Tibial nerve (tissue), 4 donors: ENCODE measurements at regions not wholly inside any gene's neighbourhood (a gene's known extent, or its start where the extent isn't known, plus 50 kb on each side); places are given as distances from the start of the nearest gene placed in this dataset.

Experiments
- DNase-seq, 2 donors: peaks; one replicate each; pipeline ENCODE4 v3.0.0-alpha.2; 2019; ENCODE audit warnings: low spot score in 2 of 2
- H3K27ac ChIP-seq, 4 donors: fragments of 200-600 bp; sonication (generic) in 3 of 4; one replicate each; pipeline ENCODE4 v1.5.1; 2017 to 2019; ENCODE audit warnings: mild to moderate bottlenecking in 1 of 4
- H3K27me3 ChIP-seq, 2 donors: fragments of 200-600 bp; sonication (generic) in 1 of 2; one replicate each; pipeline versions ENCODE4 v1.5.1 to v1.6.0; 2017 to 2019
- H3K36me3 ChIP-seq, 3 donors: fragments of 200-600 bp; sonication (generic); one replicate each; pipeline ENCODE4 v1.5.1; 2018 to 2019
- H3K4me1 ChIP-seq, 4 donors: fragments of 200-600 bp; sonication (generic) in 3 of 4; one replicate each; pipeline ENCODE4 v1.5.1; 2017 to 2019
- H3K4me3 ChIP-seq, 4 donors: fragments of 200-600 bp; sonication (generic) in 3 of 4; one replicate each; pipeline ENCODE4 v1.5.1; 2017 to 2019; ENCODE audit warnings: mild to moderate bottlenecking in 1 of 4, moderate library complexity in 1 of 4
- H3K9me3 ChIP-seq, 4 donors: fragments of 200-600 bp; sonication (generic) in 3 of 4; one replicate each; pipeline ENCODE4 v1.5.1; 2017 to 2019
- CTCF ChIP-seq, 5 experiments: fragments of 200-600 bp in 3 of 5; fragments of 450-650 bp in 2 of 5; sonication (generic) in 3 of 5; IDR thresholded peaks; one replicate each; pipeline ENCODE4 v1.5.1; 2016 to 2019; ENCODE audit warnings: antibody characterized with exemption in 5 of 5, mild to moderate bottlenecking in 3 of 5, moderate library complexity in 2 of 5
- EP300 ChIP-seq, 2 donors: sonication (generic); formaldehyde crosslinking; IDR thresholded peaks; one replicate each; pipeline ENCODE4 v1.6.1; 2017; ENCODE audit warnings: antibody characterized with exemption in 2 of 2, mild to moderate bottlenecking in 1 of 2
- POLR2A ChIP-seq, 2 donors: fragments of 450-650 bp; IDR thresholded peaks; one replicate each; pipeline ENCODE4 v1.6.1; 2017; ENCODE audit warnings: antibody characterized with exemption in 2 of 2, mild to moderate bottlenecking in 2 of 2, moderate library complexity in 2 of 2
- WGBS, 2 donors: methylation state at CpG; one replicate each; pipeline ENCODE4 v1.1.5; 2018; 5-methylcytosine and 5-hydroxymethylcytosine counted together

- H3K27me3 ChIP-seq, result no peaks in the 10 kb centered on the region
- H3K4me1 ChIP-seq, result peaks cover 0 to 9% (median 0%) of the 10 kb centered on the region in 4 donors
- H3K9me3 ChIP-seq, result no peaks in the 10 kb centered on the region
- H3K27ac ChIP-seq, result no peak overlapping the region
- no peaks in the 10 kb centered on the region for H3K36me3 ChIP-seq
- TF ChIP-seq CTCF (IDR thresholded peaks at IDR 0.05), result no peak
- TF ChIP-seq POLR2A (IDR thresholded peaks at IDR 0.05), result no peak
- TF ChIP-seq EP300 (IDR thresholded peaks at IDR 0.05), result no peak
- H3K4me3 ChIP-seq, result no peak overlapping the region
- WGBS, 2 donors, result 85 to 87% methylated on average over 4 of the region's 4 CpGs
- DNase-seq, result no peak
These were observed 189.9 kb upstream of the SNX7 start for GRCh38 chr1:98471633-98472032.

- H3K4me3 ChIP-seq, result no peak overlapping the region
- H3K27ac ChIP-seq, result no peak overlapping the region
- no peaks in the 10 kb centered on the region for H3K36me3 ChIP-seq
- 2 to 10% methylated on average over 2 of the region's 2 CpGs for WGBS, 2 donors
- peak; percentile 36 to 87 (median 71) for TF ChIP-seq CTCF (IDR thresholded peaks at IDR 0.05)
- no peak for TF ChIP-seq EP300 (IDR thresholded peaks at IDR 0.05)
- no peak for TF ChIP-seq POLR2A (IDR thresholded peaks at IDR 0.05)
- H3K27me3 ChIP-seq, result no peaks in the 10 kb centered on the region
- H3K4me1 ChIP-seq, result peaks cover 0 to 9% (median 0%) of the 10 kb centered on the region in 4 donors
- DNase-seq, result peak in 1 of 2 donors; percentile 43
- no peaks in the 10 kb centered on the region for H3K9me3 ChIP-seq
These were observed 193.3 kb upstream of the SNX7 start for GRCh38 chr1:98468111-98468717.

- peaks cover 0 to 9% (median 0%) of the 10 kb centered on the region in 4 donors for H3K4me1 ChIP-seq
- whole genome bisulfite sequencing, 2 donors, result 41 to 45% methylated on average over 4 of the region's 4 CpGs
- H3K9me3 ChIP-seq, result no peaks in the 10 kb centered on the region
- H3K27me3 ChIP-seq, result no peaks in the 10 kb centered on the region
- H3K4me3 ChIP-seq, result no peak overlapping the region
- DNase-seq, result no peak
- no peaks in the 10 kb centered on the region for H3K36me3 ChIP-seq
- H3K27ac ChIP-seq, result no peak overlapping the region
- TF ChIP-seq POLR2A (IDR thresholded peaks at IDR 0.05), result no peak
- TF ChIP-seq EP300 (IDR thresholded peaks at IDR 0.05), result no peak
- no peak for TF ChIP-seq CTCF (IDR thresholded peaks at IDR 0.05)
These were observed 193.9 kb upstream of the SNX7 start for GRCh38 chr1:98467586-98467985.

DNA sequence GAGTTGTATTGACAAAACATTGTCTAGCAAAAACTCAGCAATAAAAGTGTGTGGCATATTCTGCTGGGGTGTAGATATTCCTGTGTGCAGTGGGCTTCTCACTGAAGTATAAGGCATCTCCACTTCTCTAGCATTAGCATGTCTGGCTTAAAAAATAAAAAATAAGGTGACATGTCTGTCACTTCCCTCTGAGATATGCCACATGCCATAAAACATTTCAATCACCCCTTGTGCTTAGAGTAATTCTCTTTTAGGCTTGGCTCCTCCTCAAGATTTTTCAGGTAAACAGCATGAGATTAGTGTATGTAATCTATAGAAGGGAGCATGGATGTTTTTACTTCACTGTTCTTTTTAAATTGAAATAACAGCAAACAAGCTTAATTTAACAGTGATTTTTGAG lies 194.4 kb upstream of the SNX7 start:
- TF ChIP-seq POLR2A (IDR thresholded peaks at IDR 0.05), result no peak
- Histone ChIP-seq H3K27ac (no peak overlapping the region), H3K27me3 (no peaks in the 10 kb centered on the region), H3K4me3 (no peak overlapping the region), H3K4me1 (peaks cover 0 to 9% (median 0%) of the 10 kb centered on the region in 4 donors), H3K36me3 (no peaks in the 10 kb centered on the region), H3K9me3 (no peaks in the 10 kb centered on the region)
- DNase-seq, result no peak

GRCh38 chr1:98461873-98462385 lies 199.6 kb upstream of the SNX7 start:
- TF ChIP-seq EP300 (IDR thresholded peaks at IDR 0.05), result no peak
- TF ChIP-seq CTCF (IDR thresholded peaks at IDR 0.05), result no peak
- no peak for TF ChIP-seq POLR2A (IDR thresholded peaks at IDR 0.05)
- Histone ChIP-seq H3K9me3 (no peaks in the 10 kb centered on the region), H3K27ac (no peak overlapping the region), H3K4me3 (no peak overlapping the region), H3K36me3 (no peaks in the 10 kb centered on the region), H3K27me3 (no peaks in the 10 kb centered on the region), H3K4me1 (no peaks in the 10 kb centered on the region)
- 91 to 92% methylated on average over 7 of the region's 7 CpGs for WGBS, 2 donors
- no peak for DNase-seq
